Transverse colon (tissue), 4 donors: ENCODE measurements at regions not wholly inside any gene's neighbourhood (a gene's known extent, or its start where the extent isn't known, plus 50 kb on each side); places are given as distances from the start of the nearest gene placed in this dataset.

Experiments
- DNase-seq: peaks from one replicate; pipeline ENCODE4 v3.0.0-alpha.2; 2019
- H3K27ac ChIP-seq, 4 donors: fragments of 200-600 bp; sonication (generic); 2 replicates each; pipeline ENCODE4 v1.5.1; 2016 to 2018; ENCODE audit warnings: inconsistent platforms in 4 of 4
- H3K27me3 ChIP-seq: fragments of 200-600 bp; sonication (generic); 2 replicates; pipeline ENCODE4 v1.5.1; 2017; ENCODE audit warnings: inconsistent platforms
- H3K36me3 ChIP-seq, 4 donors: fragments of 200-600 bp; sonication (generic); 2 replicates each; pipeline ENCODE4 v1.5.1; 2017 to 2019; ENCODE audit warnings: inconsistent platforms in 4 of 4
- H3K4me1 ChIP-seq, 4 donors: fragments of 200-600 bp; sonication (generic); 2 replicates each; pipeline ENCODE4 v1.5.1; 2017 to 2020; ENCODE audit warnings: inconsistent platforms in 4 of 4
- H3K4me3 ChIP-seq, 4 donors: fragments of 200-600 bp; sonication (generic); 1 replicate in 1 of 4; 2 replicates in 3 of 4; pipeline versions ENCODE4 v1.5.1 to v1.6.1; 2017 to 2019; ENCODE audit warnings: inconsistent platforms in 4 of 4
- H3K9me3 ChIP-seq, 2 donors: fragments of 200-600 bp; sonication (generic); 2 replicates each; pipeline ENCODE4 v1.5.1; 2017 to 2019; ENCODE audit warnings: inconsistent platforms in 2 of 2
- EP300 ChIP-seq: sonication (generic); formaldehyde crosslinking; IDR thresholded peaks from one replicate; pipeline ENCODE4 v1.6.1; 2017; ENCODE audit warnings: antibody characterized with exemption, low read depth
- POLR2A ChIP-seq: fragments of 450-650 bp; IDR thresholded peaks from one replicate; pipeline ENCODE4 v1.6.1; 2016; ENCODE audit warnings: antibody characterized with exemption, mild to moderate bottlenecking, moderate library complexity
- POLR2AphosphoS5 ChIP-seq, 3 donors: sonication (generic); formaldehyde crosslinking; IDR thresholded peaks; one replicate each; pipeline ENCODE4 v1.6.1; 2016; ENCODE audit warnings: antibody characterized with exemption in 3 of 3
- WGBS, 2 donors: methylation state at CpG; one replicate each; pipeline ENCODE4 v1.1.5; 2018; ENCODE audit warnings: low coverage in 1 of 2; 5-methylcytosine and 5-hydroxymethylcytosine counted together
- in situ Hi-C, 4 donors: fragments of 200-750 bp; cut with MboI; loops; one replicate each; pipeline versions ENCODE4 v1.15.0 to v1.15.1; 2017; ENCODE audit warnings: low sequenced_read_pairs in 3 of 4, low pct_ligation_motif_present in 1 of 4, low pct_unique_long_range_greater_than_20kb in 1 of 4
- intact Hi-C: fragments of 100-400 bp; cut with DNase I; formaldehyde crosslinking; loops from one replicate; pipeline ENCODE4 v1.15.1; 2023; ENCODE audit warnings: low total_unique reads
- TF ChIP-seq, protein P1 (sequence below), 5 experiments: fragments of 200-600 bp in 3 of 5; fragments of 450-650 bp in 2 of 5; sonication (generic) in 3 of 5; IDR thresholded peaks; 1 replicate in 2 of 5; 2 replicates in 3 of 5; pipeline ENCODE4 v1.5.1; 2016 to 2017; ENCODE audit warnings: antibody characterized with exemption in 5 of 5, inconsistent platforms in 3 of 5, mild to moderate bottlenecking in 2 of 5, moderate library complexity in 1 of 5

DNA sequence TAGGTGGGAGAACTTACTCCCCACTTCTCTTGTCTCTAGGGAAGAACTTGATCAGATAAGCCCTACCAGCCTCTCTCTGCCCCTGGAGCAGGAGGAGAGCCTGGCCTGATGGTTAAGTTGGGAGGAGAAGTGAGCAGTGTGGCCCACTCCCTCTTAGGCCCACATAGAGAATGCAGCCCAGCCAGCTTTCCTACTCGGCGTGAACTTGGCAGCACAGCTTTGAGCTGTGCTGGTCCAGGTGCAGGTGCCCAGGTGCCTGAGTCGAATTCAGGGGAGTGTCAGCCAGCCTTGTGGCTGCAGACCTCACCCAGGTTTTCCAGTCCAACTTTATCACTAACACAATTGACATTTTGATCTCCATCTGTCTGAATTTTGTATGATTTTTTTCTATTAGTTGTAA lies 77.6 kb upstream of the PAQR3 start:
- Histone ChIP-seq H3K27ac (no peak overlapping the region), H3K27me3 (no peaks in the 10 kb centered on the region), H3K9me3 (no peaks in the 10 kb centered on the region), H3K36me3 (no peaks in the 10 kb centered on the region), H3K4me1 (no peaks in the 10 kb centered on the region), H3K4me3 (no peak overlapping the region)
- intact Hi-C loops (no loop called here), in situ Hi-C loops (no loop called here)
- TF ChIP-seq, protein P1, sequence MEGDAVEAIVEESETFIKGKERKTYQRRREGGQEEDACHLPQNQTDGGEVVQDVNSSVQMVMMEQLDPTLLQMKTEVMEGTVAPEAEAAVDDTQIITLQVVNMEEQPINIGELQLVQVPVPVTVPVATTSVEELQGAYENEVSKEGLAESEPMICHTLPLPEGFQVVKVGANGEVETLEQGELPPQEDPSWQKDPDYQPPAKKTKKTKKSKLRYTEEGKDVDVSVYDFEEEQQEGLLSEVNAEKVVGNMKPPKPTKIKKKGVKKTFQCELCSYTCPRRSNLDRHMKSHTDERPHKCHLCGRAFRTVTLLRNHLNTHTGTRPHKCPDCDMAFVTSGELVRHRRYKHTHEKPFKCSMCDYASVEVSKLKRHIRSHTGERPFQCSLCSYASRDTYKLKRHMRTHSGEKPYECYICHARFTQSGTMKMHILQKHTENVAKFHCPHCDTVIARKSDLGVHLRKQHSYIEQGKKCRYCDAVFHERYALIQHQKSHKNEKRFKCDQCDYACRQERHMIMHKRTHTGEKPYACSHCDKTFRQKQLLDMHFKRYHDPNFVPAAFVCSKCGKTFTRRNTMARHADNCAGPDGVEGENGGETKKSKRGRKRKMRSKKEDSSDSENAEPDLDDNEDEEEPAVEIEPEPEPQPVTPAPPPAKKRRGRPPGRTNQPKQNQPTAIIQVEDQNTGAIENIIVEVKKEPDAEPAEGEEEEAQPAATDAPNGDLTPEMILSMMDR (IDR thresholded peaks at IDR 0.05): no peak
- TF ChIP-seq EP300 (no peak), POLR2A (no peak), POLR2AphosphoS5 (IDR thresholded peaks at IDR 0.05) (no peak)
- WGBS, 2 donors: 68% methylated on average over 3 of the region's 3 CpGs; no CpG with 5 or more reads in 1 of the 2 donors
- DNase-seq: no peak

DNA sequence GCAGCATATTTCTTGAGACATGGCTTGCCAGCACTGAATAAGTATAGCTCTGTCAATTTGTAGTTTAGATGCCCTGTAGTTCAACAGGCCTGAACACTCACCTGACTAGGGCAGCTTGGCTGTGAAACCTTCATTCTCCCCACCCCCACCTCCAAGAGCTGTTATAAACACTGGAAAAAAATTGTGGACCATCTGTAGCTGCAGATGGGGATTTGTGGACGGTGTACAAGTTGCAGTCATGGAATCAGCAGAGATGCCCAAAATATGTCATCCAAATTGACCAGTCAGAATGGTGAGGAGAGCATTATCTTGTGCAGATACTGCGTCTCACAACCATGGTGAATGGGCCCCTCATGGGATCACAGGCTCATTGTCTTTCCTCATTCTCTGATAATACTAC lies 76.2 kb upstream of the PAQR3 start:
- Histone ChIP-seq H3K9me3 (no peaks in the 10 kb centered on the region), H3K27ac (no peak overlapping the region), H3K27me3 (no peaks in the 10 kb centered on the region), H3K4me3 (no peak overlapping the region), H3K36me3 (no peaks in the 10 kb centered on the region), H3K4me1 (no peaks in the 10 kb centered on the region)
- TF ChIP-seq POLR2A (no peak), POLR2AphosphoS5 (IDR thresholded peaks at IDR 0.05) (no peak)
- DNase-seq: no peak
- in situ Hi-C loops: no loop called here
- 94 to 100% methylated on average over 1 to 2 of the region's 2 CpGs for WGBS, 2 donors
- intact Hi-C loops: no loop called here

DNA sequence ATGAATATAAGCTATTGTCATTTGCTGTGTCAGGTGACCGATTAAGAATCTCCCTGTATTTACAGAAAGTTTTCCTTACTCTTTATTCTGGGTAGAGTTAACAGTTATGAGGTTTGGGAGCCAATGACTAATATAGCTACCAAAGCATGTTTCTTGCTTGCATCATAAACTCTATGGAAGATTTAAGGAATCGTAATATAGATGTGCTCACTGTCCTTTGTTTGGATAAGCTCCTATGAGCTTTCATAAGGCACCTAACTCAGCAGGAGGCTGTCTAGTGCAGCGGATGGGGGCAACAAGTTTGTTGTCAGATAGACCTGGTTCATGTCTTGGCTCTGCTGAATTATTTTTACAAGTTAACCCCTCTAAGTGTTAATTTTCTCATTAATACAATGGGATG lies 75.0 kb upstream of the PAQR3 start:
- WGBS, 2 donors: 74 to 86% methylated on average over 2 to 3 of the region's 3 CpGs

DNA sequence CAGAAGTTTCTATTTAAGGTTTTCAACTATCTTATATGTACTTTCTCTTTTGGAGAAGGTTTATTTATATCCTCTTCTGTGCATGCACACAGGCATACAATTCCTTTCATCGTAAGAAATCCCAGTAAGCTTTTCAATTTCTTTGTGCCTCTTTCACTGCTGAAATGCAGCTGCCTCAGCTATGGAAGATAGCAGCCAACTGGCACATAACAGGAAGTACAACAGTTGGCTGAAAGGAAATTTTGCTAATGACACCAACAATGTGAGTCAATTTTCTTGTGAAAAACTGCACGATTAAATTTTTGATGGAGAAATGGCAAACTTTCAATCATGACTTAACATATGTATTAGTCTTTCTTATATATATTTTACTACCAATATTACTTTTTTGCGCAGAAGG lies 74.5 kb upstream of the PAQR3 start:
- H3K4me1 ChIP-seq: no peaks in the 10 kb centered on the region
- no peaks in the 10 kb centered on the region for H3K27me3 ChIP-seq
- H3K27ac ChIP-seq: no peak overlapping the region
- TF ChIP-seq POLR2AphosphoS5 (IDR thresholded peaks at IDR 0.05) (no peak), POLR2A (no peak), EP300 (no peak)
- TF ChIP-seq, protein P1 (IDR thresholded peaks at IDR 0.05): no peak
- no peaks in the 10 kb centered on the region for H3K9me3 ChIP-seq
- in situ Hi-C loops: no loop called here
- intact Hi-C loops: no loop called here
- no peaks in the 10 kb centered on the region for H3K36me3 ChIP-seq
- DNase-seq: no peak
- 65 to 68% methylated on average over 3 of the region's 3 CpGs for WGBS, 2 donors
- H3K4me3 ChIP-seq: no peak overlapping the region

More for the DNA sequence above, 75.0 kb upstream of the PAQR3 start:
- H3K27ac ChIP-seq: no peak overlapping the region
- no peak for TF ChIP-seq POLR2AphosphoS5 (IDR thresholded peaks at IDR 0.05)
- TF ChIP-seq POLR2A: no peak
- no peak for TF ChIP-seq EP300
- TF ChIP-seq, protein P1 (IDR thresholded peaks at IDR 0.05): no peak
- no peaks in the 10 kb centered on the region for H3K27me3 ChIP-seq
- no peaks in the 10 kb centered on the region for H3K9me3 ChIP-seq
- DNase-seq: no peak
- H3K36me3 ChIP-seq: no peaks in the 10 kb centered on the region
- no peaks in the 10 kb centered on the region for H3K4me1 ChIP-seq
- in situ Hi-C loops (no loop called here), intact Hi-C loops (no loop called here)
- no peak overlapping the region for H3K4me3 ChIP-seq
